Stimulated activated naive CD4-positive, alpha-beta T cell (primary cell): ENCODE measurements at regions not wholly inside any gene's neighbourhood (a gene's known extent, or its start where the extent isn't known, plus 50 kb on each side); places are given as distances from the start of the nearest gene placed in this dataset.

Source experiments
- DNase-seq, 6 experiments: peaks; one replicate each; lab custom pipeline; 2025; lab: John Stamatoyannopoulos, UW

- no peak for DNase-seq
Observed at GRCh38 chr21:33155422-33155821, 74.3 kb upstream of the IFNAR2 start.

GRCh38 chr21:33157303-33157702, 72.4 kb upstream of the IFNAR2 start:
- no peak for DNase-seq

GRCh38 chr21:33158654-33159053, 71.1 kb upstream of the IFNAR2 start:
- DNase-seq: no peak

- no peak for DNase-seq
Observed at GRCh38 chr21:33162436-33162951, 67.2 kb upstream of the IFNAR2 start.

GRCh38 chr21:33168886-33169285, 60.9 kb upstream of the IFNAR2 start:
- no peak for DNase-seq

GRCh38 chr21:33169359-33169758, 60.4 kb upstream of the IFNAR2 start:
- DNase-seq: no peak

- DNase-seq: no peak
Observed at GRCh38 chr21:33171616-33172169, 58.0 kb upstream of the IFNAR2 start.

- no peak for DNase-seq
Observed at GRCh38 chr21:33174756-33175155, 55.0 kb upstream of the IFNAR2 start.
